Upper lobe of left lung (tissue), 6 donors: ENCODE measurements at regions not wholly inside any gene's neighbourhood (a gene's known extent, or its start where the extent isn't known, plus 50 kb on each side); places are given as distances from the start of the nearest gene placed in this dataset.

Experiments used
- ATAC-seq, 2 donors: fragments of 200-7000 bp; cut with Tn5 transposase; one replicate each; pipeline ENCODE4 v1.9.1; 2022; ENCODE audit warnings: mild to moderate bottlenecking in 2 of 2, moderate library complexity in 2 of 2; ENCODE audit not compliant: low FRiP score in 2 of 2
- DNase-seq, 2 donors: peaks; one replicate each; pipeline ENCODE4 v3.0.0-alpha.2; 2019 to 2020
- H3K27ac ChIP-seq, 4 donors: fragments of 200-600 bp; sonication (generic); one replicate each; pipeline ENCODE4 v1.5.1; 2016 to 2019
- H3K27me3 ChIP-seq, 4 donors: fragments of 200-600 bp; sonication (generic); one replicate each; pipeline ENCODE4 v1.5.1; 2017 to 2019
- H3K36me3 ChIP-seq, 4 donors: fragments of 200-600 bp; sonication (generic); one replicate each; pipeline ENCODE4 v1.5.1; 2016 to 2019
- H3K4me1 ChIP-seq, 4 donors: fragments of 200-600 bp; sonication (generic); one replicate each; pipeline ENCODE4 v1.5.1; 2018 to 2019
- H3K4me3 ChIP-seq, 4 donors: fragments of 200-600 bp; sonication (generic); one replicate each; pipeline ENCODE4 v1.5.1; 2017 to 2019; ENCODE audit warnings: mild to moderate bottlenecking in 2 of 4, moderate library complexity in 1 of 4
- H3K9me3 ChIP-seq, 4 donors: fragments of 200-600 bp; sonication (generic); one replicate each; pipeline ENCODE4 v1.5.1; 2018 to 2019
- CTCF ChIP-seq, 6 experiments: fragments of 450-650 bp in 4 of 6; fragments of 200-600 bp in 2 of 6; sonication (generic) in 2 of 6; IDR thresholded peaks; one replicate each; pipeline ENCODE4 v1.5.1; 2016 to 2019; ENCODE audit warnings: antibody characterized with exemption in 6 of 6
- EP300 ChIP-seq, 4 donors: sonication (generic); formaldehyde crosslinking; IDR thresholded peaks; one replicate each; pipeline ENCODE4 v1.5.1; 2017; ENCODE audit warnings: antibody characterized with exemption in 4 of 4, control low read depth in 2 of 4
- POLR2A ChIP-seq, 4 donors: fragments of 450-650 bp; IDR thresholded peaks; one replicate each; pipeline ENCODE4 v1.5.1; 2016 to 2017; ENCODE audit warnings: antibody characterized with exemption in 4 of 4, mild to moderate bottlenecking in 2 of 4
- POLR2AphosphoS5 ChIP-seq, 2 donors: sonication (generic); formaldehyde crosslinking; IDR thresholded peaks; one replicate each; pipeline ENCODE4 v1.5.1; 2017; ENCODE audit warnings: antibody characterized with exemption in 2 of 2
- whole genome bisulfite sequencing, 2 donors: methylation state at CpG; one replicate each; pipeline ENCODE4 v1.1.5; 2017 to 2018; 5-methylcytosine and 5-hydroxymethylcytosine counted together
- donor health status: DM: no; HTN: no; CAD: no; lungs with moderate emphysema.
- donor health status: DM: no; HTN: yes; CAD: no; lungs with severe emphysema.

GRCh38 chr9:10744669-10745068 lies 131.9 kb upstream of the PTPRD start:
- H3K4me3 ChIP-seq = no peak overlapping the region
- 53 to 61% methylated on average over 2 of the region's 2 CpGs for WGBS, 2 donors
- no peaks in the 10 kb centered on the region for H3K36me3 ChIP-seq
- H3K9me3 ChIP-seq = no peaks in the 10 kb centered on the region
- ATAC-seq = no peak
- DNase-seq = no peak
- TF ChIP-seq POLR2AphosphoS5 (IDR thresholded peaks at IDR 0.05) (no peak), CTCF (IDR thresholded peaks at IDR 0.05) (no peak), EP300 (IDR thresholded peaks at IDR 0.05) (no peak), POLR2A (IDR thresholded peaks at IDR 0.05) (no peak)
- H3K27ac ChIP-seq = no peak overlapping the region
- H3K4me1 ChIP-seq = no peaks in the 10 kb centered on the region
- H3K27me3 ChIP-seq = no peaks in the 10 kb centered on the region

GRCh38 chr9:10753474-10753873 lies 140.7 kb upstream of the PTPRD start:
- TF ChIP-seq CTCF (IDR thresholded peaks at IDR 0.05) (no peak), POLR2A (IDR thresholded peaks at IDR 0.05) (no peak), EP300 (IDR thresholded peaks at IDR 0.05) (no peak), POLR2AphosphoS5 (IDR thresholded peaks at IDR 0.05) (no peak)
- Histone ChIP-seq H3K4me3 (no peak overlapping the region), H3K36me3 (no peaks in the 10 kb centered on the region), H3K9me3 (peaks cover 0 to 10% (median 0%) of the 10 kb centered on the region in 4 donors), H3K27me3 (no peaks in the 10 kb centered on the region), H3K4me1 (no peaks in the 10 kb centered on the region), H3K27ac (no peak overlapping the region)
- WGBS, 2 donors = 53 to 56% methylated on average over 2 of the region's 2 CpGs
- DNase-seq (no peak), ATAC-seq (no peak)

GRCh38 chr9:10764481-10764880 lies 151.7 kb upstream of the PTPRD start:
- no peak overlapping the region for H3K4me3 ChIP-seq
- no peaks in the 10 kb centered on the region for H3K4me1 ChIP-seq
- no peaks in the 10 kb centered on the region for H3K27me3 ChIP-seq
- DNase-seq (no peak), ATAC-seq (no peak)
- no peak for TF ChIP-seq CTCF (IDR thresholded peaks at IDR 0.05)
- TF ChIP-seq POLR2A (IDR thresholded peaks at IDR 0.05) = no peak
- TF ChIP-seq POLR2AphosphoS5 (IDR thresholded peaks at IDR 0.05) = no peak
- no peak for TF ChIP-seq EP300 (IDR thresholded peaks at IDR 0.05)
- WGBS, 2 donors = 78 to 80% methylated on average over 3 of the region's 3 CpGs
- peaks cover 0 to 2% (median 0%) of the 10 kb centered on the region in 4 donors for H3K9me3 ChIP-seq
- H3K36me3 ChIP-seq = no peaks in the 10 kb centered on the region
- no peak overlapping the region for H3K27ac ChIP-seq

GRCh38 chr9:10773136-10773535 lies 160.3 kb upstream of the PTPRD start:
- Histone ChIP-seq H3K4me3 (no peak overlapping the region), H3K36me3 (no peaks in the 10 kb centered on the region), H3K4me1 (no peaks in the 10 kb centered on the region), H3K9me3 (no peaks in the 10 kb centered on the region), H3K27me3 (no peaks in the 10 kb centered on the region), H3K27ac (no peak overlapping the region)
- ATAC-seq (no peak), DNase-seq (no peak)
- TF ChIP-seq POLR2AphosphoS5 (IDR thresholded peaks at IDR 0.05) (no peak), POLR2A (IDR thresholded peaks at IDR 0.05) (no peak), CTCF (IDR thresholded peaks at IDR 0.05) (no peak), EP300 (IDR thresholded peaks at IDR 0.05) (no peak)
- WGBS, 2 donors = 39 to 42% methylated on average over 4 of the region's 4 CpGs

- no peak for DNase-seq
Measured at GRCh38 chr9:10774051-10774450, 161.2 kb upstream of the PTPRD start.

More at GRCh38 chr9:10774051-10774450, 161.2 kb upstream of the PTPRD start:
- no peak overlapping the region for H3K27ac ChIP-seq
- TF ChIP-seq POLR2AphosphoS5 (IDR thresholded peaks at IDR 0.05) (no peak), EP300 (IDR thresholded peaks at IDR 0.05) (no peak), POLR2A (IDR thresholded peaks at IDR 0.05) (no peak), CTCF (IDR thresholded peaks at IDR 0.05) (no peak)
- H3K4me1 ChIP-seq = no peaks in the 10 kb centered on the region
- H3K36me3 ChIP-seq = no peaks in the 10 kb centered on the region
- WGBS, 2 donors = 53% methylated on average over 2 of the region's 2 CpGs
- H3K27me3 ChIP-seq = no peaks in the 10 kb centered on the region
- H3K9me3 ChIP-seq = no peaks in the 10 kb centered on the region
- ATAC-seq = no peak
- H3K4me3 ChIP-seq = no peak overlapping the region
